NCI-H146 (cell line): ENCODE measurements at regions not wholly inside any gene's neighbourhood (a gene's known extent, or its start where the extent isn't known, plus 50 kb on each side); places are given as distances from the start of the nearest gene placed in this dataset.
"Not testable (repeated sequence)": the region's sequence is repeated elsewhere in the genome, so short reads cannot be mapped to it uniquely, and the experiment has no call there.

Experiments used
- DNase-seq: peaks from one replicate; lab custom pipeline; 2025; lab: John Stamatoyannopoulos, UW

DNA sequence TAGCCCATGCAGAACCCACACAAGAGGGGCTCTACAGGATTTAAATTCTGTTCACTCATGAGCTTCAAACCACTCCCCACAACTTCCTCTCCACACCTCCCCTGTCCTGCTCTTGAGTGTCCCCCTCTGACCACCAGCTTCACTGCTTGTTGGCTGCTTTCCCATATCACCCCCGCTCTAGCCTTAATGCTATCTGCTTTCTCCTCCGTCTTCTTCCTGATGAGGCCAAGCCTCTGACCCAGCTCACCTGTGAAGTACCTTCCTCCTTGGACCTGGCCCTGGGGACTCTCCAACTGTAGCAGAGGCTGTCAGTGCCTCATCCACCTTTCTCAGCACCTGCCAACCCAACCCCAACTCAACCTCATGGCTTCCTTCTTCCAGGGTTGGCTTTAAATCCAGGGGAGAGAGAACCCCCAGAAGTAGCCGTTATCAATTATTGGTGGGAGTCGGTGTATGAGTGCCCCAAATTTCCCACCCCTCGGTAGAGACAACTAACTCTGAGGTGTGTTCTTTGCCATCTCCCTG lies 174.8 kb downstream of the MINAR1 start:
- no peak for DNase-seq

DNA sequence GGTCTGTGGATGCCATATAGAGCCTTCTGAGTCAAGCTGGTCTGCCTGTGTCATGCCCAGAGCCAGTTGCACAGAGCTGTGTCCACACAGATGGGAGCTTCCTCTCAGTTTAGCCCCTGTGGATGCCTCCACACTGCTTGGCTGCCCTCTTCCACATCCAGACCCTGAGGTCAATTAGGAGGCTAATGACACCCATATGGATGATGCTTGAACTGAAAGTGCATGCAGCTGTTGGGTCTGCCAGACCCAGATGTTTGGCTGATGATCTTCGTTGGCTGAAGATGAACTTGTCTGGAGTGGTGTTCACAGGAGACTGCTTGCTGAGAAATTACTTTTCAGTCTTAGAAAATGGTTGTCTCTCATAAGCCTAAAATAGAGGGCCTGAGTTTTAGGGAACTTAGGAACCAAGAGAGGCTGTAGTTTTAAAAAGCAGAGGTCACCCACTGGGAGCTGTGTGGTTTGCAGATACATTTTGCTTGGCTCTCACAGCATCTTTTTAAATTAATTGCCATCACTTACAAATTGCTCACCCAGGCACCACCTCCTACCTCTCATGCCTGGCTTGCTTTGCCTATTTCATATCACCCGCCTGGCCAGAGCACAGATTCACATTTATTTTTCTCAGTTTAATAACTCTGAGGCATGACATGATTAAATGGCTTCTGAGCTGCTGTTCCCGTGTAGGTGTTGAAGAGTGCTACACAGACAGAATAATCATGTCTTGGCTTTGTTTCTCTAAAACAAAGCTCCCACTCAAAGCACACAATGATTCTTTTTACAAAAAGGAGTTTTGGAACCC lies 176.1 kb downstream of the MINAR1 start:
- no peak for DNase-seq

DNA sequence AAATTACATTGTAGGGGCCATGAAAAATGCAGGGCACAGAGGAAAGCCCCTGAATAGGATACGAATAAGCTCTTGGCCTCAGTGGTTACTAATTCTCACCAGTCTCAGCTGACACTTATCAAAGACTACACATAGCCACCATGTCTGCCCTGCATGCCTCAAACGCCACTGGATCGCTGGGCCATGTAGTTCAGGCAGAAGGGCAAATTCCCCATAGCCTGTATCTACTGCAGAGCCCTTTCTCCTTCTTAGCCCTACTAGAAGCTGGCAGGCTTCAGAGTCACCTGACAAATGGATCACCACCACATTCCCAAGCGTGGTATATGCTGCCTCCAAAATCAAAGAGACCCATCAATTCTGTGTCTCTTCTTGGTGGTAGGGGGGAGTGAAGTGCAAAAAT lies 177.4 kb downstream of the MINAR1 start:
- no peak for DNase-seq

DNA sequence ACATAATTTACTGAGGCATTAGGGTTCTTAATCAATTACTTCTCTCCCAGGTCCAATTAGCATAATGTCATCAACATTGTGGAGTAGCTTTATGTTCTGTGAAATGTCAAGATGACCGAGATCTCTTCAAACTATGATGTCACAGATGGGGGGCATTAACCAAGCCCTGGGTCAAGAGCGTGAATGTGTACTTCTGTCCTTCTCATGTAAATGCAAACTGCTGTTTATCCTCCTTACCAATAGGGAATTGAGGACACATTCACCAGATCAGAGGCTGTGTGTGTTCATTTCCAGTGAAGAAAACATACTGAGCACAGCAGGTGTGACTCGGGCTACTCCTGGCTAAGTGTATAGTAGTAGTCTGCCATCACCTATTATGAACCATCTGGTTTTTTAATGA lies 177.9 kb downstream of the MINAR1 start:
- DNase-seq: no peak

DNA sequence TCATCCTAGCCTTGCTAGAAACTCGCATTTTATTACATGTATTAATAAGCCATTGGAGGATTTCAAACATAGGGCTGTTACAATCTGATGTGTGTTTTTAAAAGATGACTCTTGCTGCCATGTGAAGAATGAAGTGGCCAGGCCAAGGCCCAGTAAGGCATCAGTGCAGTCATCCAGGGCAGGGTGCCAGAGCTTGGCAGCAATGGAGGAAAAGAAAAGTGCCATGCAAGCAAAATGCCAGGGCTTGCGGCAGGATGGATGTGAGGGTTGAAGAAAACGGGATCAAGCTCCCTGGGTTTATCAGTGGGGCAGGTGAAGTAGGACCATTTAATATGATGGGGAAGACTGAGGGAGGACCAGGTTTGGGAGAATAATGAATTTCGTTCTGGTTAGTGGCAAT lies 183.6 kb downstream of the MINAR1 start:
- DNase-seq: no peak

DNA sequence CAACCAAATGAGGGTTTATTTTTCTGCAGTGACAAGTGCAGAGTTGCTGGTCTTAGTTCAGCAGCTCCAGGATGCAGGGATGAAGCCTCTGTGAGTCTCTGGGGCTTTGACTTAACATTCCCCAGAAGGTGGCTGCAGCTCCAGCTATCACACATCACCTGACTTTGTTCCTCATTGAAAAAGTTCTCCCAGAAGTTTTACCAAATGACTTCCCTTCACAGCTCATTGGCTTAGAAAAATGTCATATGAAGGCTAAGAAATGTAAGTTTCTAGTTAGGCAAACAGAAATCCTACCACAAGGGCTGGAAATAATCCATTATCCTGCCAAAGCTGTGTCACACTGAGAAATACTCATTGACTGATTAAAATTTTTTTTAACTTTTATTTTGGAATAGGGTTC lies 184.9 kb downstream of the MINAR1 start:
- DNase-seq: no peak

DNA sequence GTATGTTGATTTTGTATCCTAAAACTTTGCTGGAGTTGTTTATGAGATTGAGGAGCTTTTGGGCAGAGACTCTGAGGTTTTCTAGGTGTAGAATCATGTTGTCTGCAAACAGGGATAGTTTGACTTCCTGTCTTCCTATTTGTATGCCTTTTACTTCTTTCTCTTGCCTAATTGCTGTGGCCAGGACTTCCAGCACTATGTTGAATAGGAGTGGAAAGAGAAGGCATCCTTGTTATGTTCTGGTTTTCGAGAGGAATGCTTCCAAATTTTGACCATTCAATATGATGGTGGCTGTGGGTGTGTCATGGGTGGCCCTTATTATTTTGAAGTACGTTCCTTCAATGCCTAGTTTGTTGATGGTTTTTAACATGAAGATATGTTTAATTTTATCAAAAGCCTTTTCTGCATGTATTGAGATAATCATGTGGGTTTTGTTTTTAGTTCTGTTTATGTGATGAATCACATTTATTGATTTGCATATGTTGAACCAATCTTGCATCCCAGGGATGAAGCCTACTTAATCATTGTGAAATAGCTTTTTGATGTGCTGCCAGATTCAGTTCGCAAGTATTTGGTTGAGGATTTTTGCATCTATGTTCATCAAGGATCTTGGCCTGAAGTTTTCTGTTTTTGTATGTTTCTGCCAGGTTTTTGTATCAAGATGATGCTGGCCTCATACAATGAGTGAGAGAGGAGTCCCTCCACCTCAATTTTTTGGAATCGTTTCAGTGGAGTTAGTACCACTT lies 188.1 kb downstream of the MINAR1 start:
- DNase-seq: no peak

DNA sequence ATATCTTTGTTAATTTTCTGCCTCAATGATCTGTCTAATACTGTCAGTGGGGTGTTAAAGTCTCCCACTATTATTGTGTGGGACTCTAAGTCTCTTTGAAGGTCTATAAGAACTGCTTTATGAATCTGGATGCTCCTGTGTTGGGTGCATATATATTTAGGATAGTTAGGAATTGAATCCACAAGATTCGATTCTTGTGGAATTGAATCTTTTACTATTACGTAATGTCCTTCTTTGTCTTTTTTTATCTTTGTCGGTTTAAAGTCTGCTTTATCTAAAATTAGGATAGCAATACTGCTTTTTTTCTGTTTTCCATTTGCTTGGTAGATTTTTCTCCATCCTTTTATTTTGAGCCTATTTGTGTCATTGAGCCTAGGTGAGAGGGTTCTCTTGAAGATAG lies 189.7 kb downstream of the MINAR1 start:
- not testable (repeated sequence) for DNase-seq

DNA sequence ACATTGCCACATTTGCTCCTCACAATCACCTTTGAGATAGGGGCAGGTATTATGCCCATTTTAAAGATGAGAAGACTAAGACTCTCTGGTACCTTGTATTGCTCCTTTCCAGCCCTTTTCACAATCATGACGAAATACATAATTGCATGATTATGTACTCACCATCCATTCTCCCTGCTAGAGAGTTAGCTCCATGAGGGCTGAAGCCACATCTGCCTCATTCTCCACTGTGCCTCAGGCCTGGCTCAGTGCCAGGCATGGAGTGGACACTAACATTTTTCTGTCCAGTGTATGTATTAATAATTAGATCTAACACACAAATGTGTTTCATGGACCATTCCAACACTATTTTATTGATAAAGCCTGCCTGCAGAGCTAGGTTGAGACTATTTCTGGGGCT lies 191.4 kb downstream of the MINAR1 start:
- DNase-seq: no peak

DNA sequence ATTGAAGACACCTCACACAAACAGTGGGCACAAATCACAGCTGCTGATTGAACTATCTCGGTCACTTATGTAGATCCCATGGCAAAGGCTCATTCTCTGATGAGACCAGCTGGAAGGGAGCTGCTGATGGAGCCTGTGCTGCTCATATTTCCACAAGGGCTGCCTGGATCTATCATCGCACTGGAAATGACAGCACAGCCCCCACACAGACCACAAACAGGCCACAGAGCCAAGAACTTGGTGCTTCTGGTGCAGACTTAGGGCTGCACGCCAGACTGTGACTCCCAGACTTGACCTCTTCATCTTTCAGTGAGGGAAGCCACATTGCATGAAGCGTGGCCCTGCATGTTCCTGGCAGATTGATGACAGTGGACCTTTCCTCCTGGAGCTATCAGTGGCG lies 197.6 kb downstream of the MINAR1 start:
- no peak for DNase-seq

DNA sequence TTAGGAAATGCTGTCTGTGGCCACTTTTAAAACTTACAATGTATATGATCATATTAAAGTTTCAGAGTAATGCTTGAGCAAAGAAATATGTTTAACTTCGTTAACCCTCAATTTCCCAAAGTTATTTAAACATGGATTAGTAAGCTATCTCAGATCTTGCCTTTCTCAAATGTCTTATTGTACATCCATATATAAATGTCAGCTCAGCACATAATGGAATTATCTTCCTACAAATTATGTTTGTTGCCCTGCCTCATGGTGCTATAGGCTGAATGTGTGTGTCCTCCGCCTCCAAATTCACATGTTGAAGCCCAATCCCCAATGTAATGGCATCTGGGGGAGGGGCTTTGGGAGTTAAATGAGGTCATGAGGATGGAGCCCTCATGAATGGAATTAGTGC lies 200.3 kb downstream of the MINAR1 start:
- no peak for DNase-seq

DNA sequence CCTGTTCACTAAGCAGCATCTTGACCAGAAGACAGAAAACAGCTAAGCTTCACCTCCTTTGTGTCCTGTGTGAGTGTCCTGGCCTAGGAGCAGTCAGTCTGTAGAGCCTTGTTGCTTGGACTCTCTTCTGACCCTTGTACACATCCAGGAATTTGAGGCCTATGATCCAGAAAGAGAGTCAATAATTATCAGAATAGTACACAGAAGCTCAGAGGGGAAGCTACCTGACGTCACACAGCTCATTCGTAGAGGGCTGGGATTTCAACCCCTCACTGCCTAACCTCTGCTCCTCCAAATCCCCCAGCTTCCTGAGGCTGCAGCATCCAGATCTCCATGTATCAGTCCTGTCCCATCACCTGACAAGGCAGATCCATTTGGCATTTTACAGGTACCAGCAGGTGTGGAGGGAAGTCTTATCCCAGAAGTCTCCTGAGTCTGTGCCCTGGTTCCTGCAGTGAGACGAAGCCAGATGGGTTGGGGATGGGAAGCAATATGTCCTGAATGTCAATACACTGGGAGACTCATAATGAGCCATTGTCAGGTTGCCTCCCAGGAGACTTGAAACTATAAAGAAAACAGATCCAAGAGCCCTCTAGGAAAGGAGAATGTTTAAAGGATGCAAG lies 203.1 kb downstream of the MINAR1 start:
- DNase-seq: no peak

DNA sequence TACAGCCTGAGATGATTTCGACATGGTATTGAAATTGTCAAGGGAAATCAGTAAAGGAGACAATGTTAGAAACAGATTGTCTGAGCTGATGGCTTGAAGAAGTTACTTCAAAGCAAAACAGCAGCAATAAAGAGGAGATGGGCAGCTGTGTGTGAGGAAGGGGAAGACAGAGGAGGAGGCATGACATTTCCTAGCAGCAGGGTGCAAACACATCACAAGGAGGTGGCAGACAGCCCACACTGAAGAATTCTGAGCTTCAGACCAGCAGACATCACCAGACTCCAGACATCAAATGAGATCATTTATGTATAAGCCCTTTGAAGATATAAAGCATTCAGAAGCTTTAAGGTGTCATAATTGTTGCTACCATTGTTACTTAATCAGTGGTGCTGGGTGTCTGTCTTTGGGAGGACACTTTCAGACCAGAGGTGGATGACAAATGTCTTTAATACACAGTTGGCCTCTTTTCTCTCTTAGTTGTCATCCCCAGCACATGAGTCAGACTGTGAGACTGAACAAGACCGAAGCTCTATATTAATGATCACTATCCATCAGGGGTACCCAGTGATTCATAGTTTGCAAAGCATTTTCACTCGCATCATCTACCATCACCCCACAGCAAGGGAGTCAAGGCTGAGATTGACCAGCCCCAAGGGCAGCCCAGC lies 203.9 kb downstream of the MINAR1 start:
- DNase-seq: no peak

DNA sequence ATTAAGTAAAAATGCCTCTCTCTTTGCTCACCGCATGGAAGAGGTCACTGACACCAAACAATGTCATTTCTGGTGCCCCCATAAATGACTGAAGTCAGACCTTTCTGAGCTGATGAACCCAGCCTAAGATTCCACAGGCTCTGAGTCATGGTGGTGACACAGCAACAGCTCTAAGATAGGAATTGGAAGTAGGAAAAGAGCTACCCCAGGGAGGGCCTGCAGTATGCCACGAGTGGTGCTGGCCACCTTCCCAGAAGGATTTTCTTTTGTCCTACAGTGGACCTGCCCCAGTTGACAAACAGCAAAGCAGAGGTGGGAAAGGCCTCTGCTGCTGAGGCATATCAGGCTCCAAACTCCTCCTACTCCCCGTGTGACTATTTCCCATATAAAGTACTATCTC lies 208.1 kb downstream of the MINAR1 start:
- no peak for DNase-seq

DNA sequence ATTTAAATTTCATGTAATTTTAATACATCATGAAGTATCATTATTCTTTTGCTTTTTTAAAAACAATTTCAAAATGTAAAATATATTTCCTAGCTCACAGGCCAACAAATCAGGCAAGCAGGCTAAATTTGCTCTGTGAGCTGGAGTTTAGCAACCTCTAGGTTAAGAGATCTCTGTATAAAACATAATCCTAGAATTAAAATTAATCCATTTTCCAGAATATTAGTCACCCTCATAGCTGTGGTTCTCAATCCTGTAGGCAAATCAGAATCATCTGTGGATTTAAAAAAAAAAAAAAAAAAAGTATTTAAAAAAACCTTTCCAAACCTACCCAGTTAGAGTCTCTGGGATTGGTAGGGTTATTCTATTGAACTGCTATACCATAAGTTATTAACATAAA lies 209.7 kb downstream of the MINAR1 start:
- no peak for DNase-seq

DNA sequence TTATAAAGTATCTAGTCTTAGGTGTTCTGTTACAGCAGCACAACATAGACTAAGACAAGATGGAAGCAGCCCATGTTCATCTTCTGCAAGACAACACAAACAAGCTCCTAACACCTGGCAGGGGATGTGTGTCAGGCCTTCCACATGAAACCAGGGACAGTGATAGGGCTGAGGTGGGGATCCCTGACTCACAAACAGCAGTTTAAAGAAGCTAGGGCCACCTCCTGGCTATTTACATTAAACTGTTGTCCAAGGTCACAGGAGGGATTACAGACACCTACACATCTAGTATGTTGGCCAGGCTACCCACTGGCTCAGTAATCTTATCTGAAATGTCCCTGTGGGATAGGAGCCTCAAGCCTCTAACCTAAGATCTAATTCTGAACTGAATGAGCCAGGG lies 211.3 kb downstream of the MINAR1 start:
- no peak for DNase-seq

DNA sequence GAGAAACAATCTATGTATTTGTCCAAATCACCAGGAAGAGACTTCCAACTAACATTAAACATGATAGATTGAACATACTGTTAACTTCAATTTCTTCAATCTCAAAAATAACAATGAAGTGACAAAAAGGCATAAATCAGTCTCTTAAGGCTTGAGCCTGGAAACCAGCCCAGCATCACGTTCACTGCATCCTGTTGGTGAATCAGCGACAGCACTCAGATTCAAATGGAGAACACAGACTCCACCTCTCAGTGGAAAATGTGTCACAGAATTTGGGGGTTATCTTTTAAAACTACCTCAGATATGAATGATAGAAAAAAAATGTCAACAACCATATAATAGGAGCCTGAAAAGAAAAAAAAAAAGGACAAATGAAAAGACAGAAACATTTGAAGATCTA lies 212.0 kb downstream of the MINAR1 start:
- DNase-seq: no peak

DNA sequence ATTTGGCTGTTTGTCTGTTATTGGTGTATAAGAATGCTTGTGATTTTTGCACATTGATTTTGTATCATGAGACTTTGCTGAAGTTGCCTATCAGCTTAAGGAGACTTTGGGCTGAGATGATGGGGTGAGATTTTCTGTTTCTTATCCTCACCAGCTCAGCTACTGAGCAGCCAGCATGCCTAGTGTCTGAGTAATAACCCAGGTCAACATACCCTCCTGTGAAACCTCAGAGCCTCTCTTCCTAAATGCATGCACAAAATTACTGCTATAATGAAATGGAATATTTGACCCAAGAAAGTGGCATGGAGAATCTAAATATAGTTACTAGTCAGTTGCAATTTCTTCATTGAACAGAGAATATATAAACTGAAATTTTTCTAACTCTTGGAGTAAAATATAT lies 220.8 kb downstream of the MINAR1 start:
- DNase-seq: not testable (repeated sequence)

DNA sequence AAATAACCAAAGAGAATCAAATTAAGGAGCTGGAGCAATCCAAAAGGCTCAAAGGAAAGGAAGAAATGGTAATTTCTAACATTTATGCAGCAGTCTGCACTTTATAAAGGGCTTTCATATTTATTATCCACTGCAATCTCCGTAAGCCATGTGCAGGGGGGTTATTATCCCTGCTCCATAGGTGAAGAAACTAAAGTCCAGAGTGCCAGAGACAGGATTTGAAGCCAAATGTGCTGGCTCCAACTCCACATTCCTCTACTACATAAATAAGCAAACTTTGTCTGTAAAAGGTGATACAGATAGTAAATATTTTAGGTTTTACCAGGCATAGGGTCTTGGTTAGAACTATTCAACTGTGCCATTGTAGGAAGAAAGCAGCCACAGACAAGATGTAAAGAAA lies 221.4 kb downstream of the MINAR1 start:
- no peak for DNase-seq

DNA sequence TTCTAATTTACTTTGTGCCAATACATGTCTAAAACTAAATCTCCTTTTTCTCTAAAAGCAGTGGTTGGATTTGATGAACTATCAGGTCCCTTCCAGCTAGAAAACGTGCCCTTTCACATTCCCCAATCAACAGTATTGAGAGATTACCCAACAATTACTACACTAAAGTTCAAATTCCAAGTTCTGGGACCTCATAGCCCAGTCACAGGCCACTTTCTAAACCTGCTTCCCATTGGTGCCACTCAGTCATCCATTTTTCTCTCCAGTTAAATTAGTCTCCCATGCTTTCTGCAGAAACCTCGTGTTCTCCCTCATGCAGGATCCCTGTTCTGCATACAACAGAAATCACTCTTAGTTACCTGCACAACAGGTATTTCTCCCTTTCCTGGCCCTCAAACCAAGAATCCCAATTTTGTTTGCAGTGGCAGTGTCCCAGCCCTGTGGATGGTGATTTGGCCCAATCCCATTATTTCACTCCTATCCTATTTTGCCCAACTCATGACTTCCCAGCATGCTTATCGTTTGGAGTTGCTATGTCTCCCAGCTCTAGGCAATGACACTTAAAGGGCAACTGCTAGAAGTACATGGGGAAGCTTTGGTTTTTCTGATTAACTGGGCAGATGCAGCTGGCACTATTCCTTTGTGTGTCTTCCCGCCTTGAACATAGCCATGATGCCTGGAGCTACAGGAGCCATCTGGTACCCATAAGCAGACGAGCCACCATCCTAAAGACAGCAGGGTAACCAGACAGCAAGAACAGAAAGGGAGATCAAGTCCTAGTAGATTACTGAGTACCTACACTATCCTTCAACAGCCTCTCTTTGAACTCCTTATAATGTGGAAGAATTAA lies 224.2 kb downstream of the MINAR1 start:
- DNase-seq: no peak

DNA sequence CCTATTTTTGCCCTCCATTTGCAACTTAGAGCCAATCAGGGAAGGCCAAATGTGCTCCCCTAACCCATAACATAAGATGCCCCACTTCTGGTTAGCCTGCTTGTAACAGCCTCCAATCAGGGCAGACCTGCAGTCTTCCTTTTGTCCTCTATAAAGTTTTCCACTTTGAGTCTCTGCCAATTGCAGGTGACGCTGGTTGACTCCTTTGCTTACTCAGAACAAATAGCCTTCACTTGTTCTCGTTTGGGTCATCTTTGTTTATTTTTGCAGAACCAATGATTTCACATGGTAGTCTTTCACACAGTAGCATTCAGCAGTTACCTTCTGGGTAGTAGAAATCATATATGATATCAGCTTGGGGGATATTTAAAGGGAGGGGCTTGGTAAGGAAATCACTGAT lies 225.6 kb downstream of the MINAR1 start:
- DNase-seq: no peak
